ENCODE measurements at regions not wholly inside any gene's neighbourhood (a gene's known extent, or its start where the extent isn't known, plus 50 kb on each side); places are given as distances from the start of the nearest gene placed in this dataset.
A peak's percentile ranks its signal among the peaks of the same experiment; 100 is the strongest.
"Not testable (repeated sequence)": the region's sequence is repeated elsewhere in the genome, so short reads cannot be mapped to it uniquely, and the experiment has no call there.

DNA sequence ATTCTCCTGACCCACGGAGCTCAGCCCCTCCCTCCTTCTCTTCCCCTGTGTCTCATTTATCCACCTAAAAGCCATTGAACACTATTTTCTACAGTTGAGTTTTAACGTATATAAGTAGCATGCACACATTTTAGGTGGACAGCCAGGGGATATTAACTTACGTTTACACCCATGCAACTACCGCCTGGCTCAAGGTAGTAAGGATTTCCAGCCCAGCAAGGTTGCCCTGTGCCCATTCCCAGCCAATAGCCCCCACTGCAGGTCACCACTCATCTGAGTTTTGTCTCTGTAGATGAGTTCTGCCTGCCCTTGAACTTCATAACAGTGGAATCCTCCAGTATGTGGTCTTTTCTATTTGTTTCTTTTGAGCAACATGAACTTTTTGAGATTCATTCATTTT lies 65.4 kb downstream of the SMIM38 start:
- Histone ChIP-seq H3K27me3 (ENCODE audit: control insufficient read depth, insufficient read depth, low read length) (peaks cover 12% of the 10 kb centered on the region), H3K36me3 (ENCODE audit: control insufficient read depth, insufficient read depth, low read length) (no peaks in the 10 kb centered on the region), H3K9me3 (ENCODE audit: control insufficient read depth in 2 of 2, low read length in 2 of 2) (peaks cover 0 to 1% of the 10 kb centered on the region in 2 experiments), H3K4me1 (ENCODE audit: control insufficient read depth, insufficient read depth, low read length, poor library complexity, severe bottlenecking) (no peaks in the 10 kb centered on the region), H3K4me3 (ENCODE audit: low read depth, low read length) (no peak overlapping the region), H3K27ac (ENCODE audit: insufficient read depth, low read length, poor library complexity, severe bottlenecking) (no peak overlapping the region)
- DNase-seq (no peak), ATAC-seq (ENCODE audit: low read depth in 2 of 2) (no peak)
- Mint-ChIP-seq H3K4me3 (no peak overlapping the region), H3K27me3 (peaks cover 16% of the 10 kb centered on the region), H3K4me1 (no peaks in the 10 kb centered on the region), H3K9me3 (peaks cover 0 to 2% (median 0%) of the 10 kb centered on the region in 7 donors), H3K27ac (no peak overlapping the region), H3K36me3 (no peaks in the 10 kb centered on the region)

GRCh38 chr11:69221636-69222035 lies 65.9 kb downstream of the SMIM38 start:
- H3K4me3 ChIP-seq (ENCODE audit: low read depth, low read length); H3K4me1 ChIP-seq (ENCODE audit: control insufficient read depth, insufficient read depth, low read length, poor library complexity, severe bottlenecking); H3K36me3 Mint-ChIP-seq; H3K27ac Mint-ChIP-seq; H3K9me3 ChIP-seq (ENCODE audit: control insufficient read depth in 2 of 2, low read length in 2 of 2); H3K4me1 Mint-ChIP-seq; DNase-seq; H3K36me3 ChIP-seq (ENCODE audit: control insufficient read depth, insufficient read depth, low read length); H3K27ac ChIP-seq (ENCODE audit: insufficient read depth, low read length, poor library complexity, severe bottlenecking); ATAC-seq (ENCODE audit: low read depth in 2 of 2); H3K9me3 Mint-ChIP-seq; H3K4me3 Mint-ChIP-seq: not testable (repeated sequence)
- peaks cover 22% of the 10 kb centered on the region for H3K27me3 Mint-ChIP-seq
- peaks cover 12% of the 10 kb centered on the region for H3K27me3 ChIP-seq (ENCODE audit: control insufficient read depth, insufficient read depth, low read length)

DNA sequence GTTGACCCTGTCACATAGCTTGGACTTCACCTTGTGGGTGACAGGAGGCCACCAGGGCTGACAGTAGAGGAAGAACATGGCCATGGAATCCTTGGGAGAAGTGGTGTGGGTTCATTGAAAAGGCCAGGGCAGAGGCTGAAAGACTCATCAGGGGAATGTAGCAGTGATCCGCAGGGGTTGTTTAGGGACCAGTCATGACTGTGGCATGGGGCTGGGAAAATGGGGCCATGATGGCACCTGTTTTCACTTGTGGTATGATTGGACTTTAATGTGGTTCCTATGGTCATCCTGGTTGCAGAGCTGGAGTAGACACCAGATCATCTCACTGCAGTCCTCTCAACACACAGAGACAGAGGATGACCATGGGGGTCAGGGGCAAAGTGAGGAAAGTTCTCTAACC lies 66.7 kb upstream of the MYEOV start:
- H3K36me3 ChIP-seq (ENCODE audit: control insufficient read depth, insufficient read depth, low read length), result no peaks in the 10 kb centered on the region
- H3K27me3 ChIP-seq (ENCODE audit: control insufficient read depth, insufficient read depth, low read length), result peaks cover 12% of the 10 kb centered on the region
- H3K27ac ChIP-seq (ENCODE audit: insufficient read depth, low read length, poor library complexity, severe bottlenecking), result no peak overlapping the region
- Mint-ChIP-seq H3K36me3 (peaks cover 8% of the 10 kb centered on the region), H3K9me3 (peaks cover 0 to 13% (median 4%) of the 10 kb centered on the region in 7 donors), H3K4me3 (no peak overlapping the region), H3K27ac (no peak overlapping the region), H3K4me1 (no peaks in the 10 kb centered on the region), H3K27me3 (peaks cover 26% of the 10 kb centered on the region)
- H3K4me3 ChIP-seq (ENCODE audit: low read depth, low read length), result no peak overlapping the region
- DNase-seq (no peak), ATAC-seq (ENCODE audit: low read depth in 2 of 2) (no peak)
- H3K9me3 ChIP-seq (ENCODE audit: control insufficient read depth in 2 of 2, low read length in 2 of 2), result peaks cover 0 to 3% of the 10 kb centered on the region in 2 experiments
- no peaks in the 10 kb centered on the region for H3K4me1 ChIP-seq (ENCODE audit: control insufficient read depth, insufficient read depth, low read length, poor library complexity, severe bottlenecking)

GRCh38 chr11:69229511-69229910 lies 64.4 kb upstream of the MYEOV start:
- H3K4me1 Mint-ChIP-seq, result no peaks in the 10 kb centered on the region
- ATAC-seq (ENCODE audit: low read depth in 2 of 2), result no peak
- H3K27ac ChIP-seq (ENCODE audit: insufficient read depth, low read length, poor library complexity, severe bottlenecking), result no peak overlapping the region
- no peaks in the 10 kb centered on the region for H3K36me3 ChIP-seq (ENCODE audit: control insufficient read depth, insufficient read depth, low read length)
- no peak overlapping the region for H3K4me3 Mint-ChIP-seq
- no peak overlapping the region for H3K4me3 ChIP-seq (ENCODE audit: low read depth, low read length)
- no peaks in the 10 kb centered on the region for H3K4me1 ChIP-seq (ENCODE audit: control insufficient read depth, insufficient read depth, low read length, poor library complexity, severe bottlenecking)
- DNase-seq, result no peak
- H3K36me3 Mint-ChIP-seq, result peaks cover 8% of the 10 kb centered on the region
- H3K27me3 Mint-ChIP-seq, result peaks cover 25% of the 10 kb centered on the region
- peaks cover 0 to 13% (median 4%) of the 10 kb centered on the region in 7 donors for H3K9me3 Mint-ChIP-seq
- no peak overlapping the region for H3K27ac Mint-ChIP-seq
- H3K27me3 ChIP-seq (ENCODE audit: control insufficient read depth, insufficient read depth, low read length), result peaks cover 11% of the 10 kb centered on the region
- H3K9me3 ChIP-seq (ENCODE audit: control insufficient read depth in 2 of 2, low read length in 2 of 2), result peaks cover 0 to 3% of the 10 kb centered on the region in 2 experiments

- Mint-ChIP-seq H3K27me3 (peaks cover 11% of the 10 kb centered on the region), H3K4me1 (no peaks in the 10 kb centered on the region), H3K36me3 (peaks cover 8% of the 10 kb centered on the region), H3K9me3 (peaks cover 0 to 12% (median 4%) of the 10 kb centered on the region in 7 donors), H3K4me3 (no peak overlapping the region), H3K27ac (no peak overlapping the region)
- H3K27me3 ChIP-seq (ENCODE audit: control insufficient read depth, insufficient read depth, low read length), result peaks cover under 1% of the 10 kb centered on the region
- DNase-seq, result no peak
- ATAC-seq (ENCODE audit: low read depth in 2 of 2), result no peak
- peaks cover 0 to 3% of the 10 kb centered on the region in 2 experiments for H3K9me3 ChIP-seq (ENCODE audit: control insufficient read depth in 2 of 2, low read length in 2 of 2)
- H3K36me3 ChIP-seq (ENCODE audit: control insufficient read depth, insufficient read depth, low read length), result no peaks in the 10 kb centered on the region
- H3K27ac ChIP-seq (ENCODE audit: insufficient read depth, low read length, poor library complexity, severe bottlenecking), result no peak overlapping the region
- H3K4me3 ChIP-seq (ENCODE audit: low read depth, low read length), result no peak overlapping the region
- no peaks in the 10 kb centered on the region for H3K4me1 ChIP-seq (ENCODE audit: control insufficient read depth, insufficient read depth, low read length, poor library complexity, severe bottlenecking)
These were observed 63.0 kb upstream of the MYEOV start for GRCh38 chr11:69230856-69231425.

DNA sequence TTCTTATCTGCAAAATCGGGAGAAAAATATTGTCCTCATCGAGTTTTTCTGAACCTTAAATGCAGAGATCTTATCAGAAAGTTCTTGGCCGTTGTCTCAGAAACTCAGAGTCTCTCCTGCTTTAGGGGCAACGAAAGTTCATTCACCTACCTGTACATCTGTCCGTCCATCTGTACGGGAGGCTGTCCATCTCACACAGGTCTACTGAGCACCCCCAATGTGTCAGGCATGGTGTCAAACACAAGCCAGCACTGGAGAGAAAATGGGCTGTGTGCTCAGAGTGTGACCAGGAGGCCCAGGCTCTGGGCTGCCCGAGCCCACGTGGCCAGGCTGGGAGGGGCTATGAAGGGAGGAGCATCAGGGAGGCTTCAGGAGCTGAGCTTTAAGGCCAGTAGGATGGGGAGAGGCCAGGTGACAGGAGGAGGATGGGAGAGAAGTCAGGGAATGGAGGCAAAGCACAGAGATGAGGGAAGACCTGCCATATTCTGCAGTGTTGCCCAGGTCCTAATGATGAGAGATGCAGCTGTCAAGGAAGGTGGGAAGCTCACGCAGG lies 62.4 kb upstream of the MYEOV start:
- peaks cover 0 to 8% (median 3%) of the 10 kb centered on the region in 7 donors for H3K9me3 Mint-ChIP-seq
- no peaks in the 10 kb centered on the region for H3K27me3 ChIP-seq (ENCODE audit: control insufficient read depth, insufficient read depth, low read length)

DNA sequence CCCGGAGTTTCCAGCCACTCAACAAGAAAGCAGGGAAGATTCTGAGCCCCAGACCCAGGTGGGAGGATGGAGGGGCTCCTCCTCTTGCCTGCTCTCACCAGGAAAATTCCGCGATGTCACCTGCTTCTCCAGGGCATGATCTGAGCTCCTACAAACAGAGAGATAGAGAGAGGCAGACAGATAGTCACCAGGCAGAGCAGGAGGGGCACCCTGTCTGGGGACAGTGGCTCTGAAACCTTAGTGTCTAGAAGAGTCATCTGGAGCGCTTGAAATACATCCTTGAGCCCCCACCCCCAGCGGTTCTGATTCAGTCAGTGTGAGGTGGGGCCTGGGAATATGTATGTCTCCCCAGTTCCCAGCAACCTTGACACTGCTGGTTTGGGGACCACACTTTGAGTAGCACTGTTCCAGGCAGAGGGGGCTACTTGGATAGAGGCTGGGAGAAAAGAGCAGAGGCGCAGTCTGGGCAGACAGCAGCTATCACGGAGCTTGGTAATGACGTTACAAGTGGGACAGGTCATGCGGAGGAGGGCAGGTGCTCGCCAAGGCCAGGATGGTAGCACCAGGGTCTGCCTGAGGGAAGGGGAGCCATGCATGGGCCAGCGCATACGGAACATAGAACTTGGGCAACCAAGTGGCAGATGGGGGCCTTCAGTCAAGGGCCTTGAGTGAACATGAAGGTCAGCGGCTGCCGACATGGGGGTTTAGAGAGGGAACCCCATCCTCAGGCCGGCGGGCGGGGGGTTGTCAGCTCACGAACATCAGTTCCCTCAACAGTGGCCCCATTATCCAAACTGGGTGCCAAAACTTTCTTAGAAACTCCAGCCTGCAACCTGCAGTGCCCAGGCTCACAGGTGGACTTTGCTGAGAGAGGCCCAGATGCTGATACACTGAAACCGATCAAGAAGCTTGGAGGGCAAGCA lies 60.9 kb upstream of the MYEOV start:
- Histone ChIP-seq H3K4me3 (ENCODE audit: low read depth, low read length) (no peak overlapping the region), H3K27me3 (ENCODE audit: control insufficient read depth, insufficient read depth, low read length) (no peaks in the 10 kb centered on the region), H3K27ac (ENCODE audit: insufficient read depth, low read length, poor library complexity, severe bottlenecking) (no peak overlapping the region), H3K36me3 (ENCODE audit: control insufficient read depth, insufficient read depth, low read length) (no peaks in the 10 kb centered on the region), H3K4me1 (ENCODE audit: control insufficient read depth, insufficient read depth, low read length, poor library complexity, severe bottlenecking) (no peaks in the 10 kb centered on the region), H3K9me3 (ENCODE audit: control insufficient read depth in 2 of 2, low read length in 2 of 2) (no peaks in the 10 kb centered on the region)
- Mint-ChIP-seq H3K36me3 (no peaks in the 10 kb centered on the region), H3K27me3 (peaks cover 11% of the 10 kb centered on the region), H3K4me1 (no peaks in the 10 kb centered on the region), H3K27ac (no peak overlapping the region), H3K9me3 (no peaks in the 10 kb centered on the region), H3K4me3 (no peak overlapping the region)
- DNase-seq (no peak), ATAC-seq (ENCODE audit: low read depth in 2 of 2) (no peak)

More for the DNA sequence above, 62.4 kb upstream of the MYEOV start:
- DNase-seq (no peak), ATAC-seq (ENCODE audit: low read depth in 2 of 2) (no peak)
- H3K4me1 ChIP-seq (ENCODE audit: control insufficient read depth, insufficient read depth, low read length, poor library complexity, severe bottlenecking), result no peaks in the 10 kb centered on the region
- no peaks in the 10 kb centered on the region for H3K9me3 ChIP-seq (ENCODE audit: control insufficient read depth in 2 of 2, low read length in 2 of 2)
- no peak overlapping the region for H3K4me3 ChIP-seq (ENCODE audit: low read depth, low read length)
- Mint-ChIP-seq H3K4me1 (no peaks in the 10 kb centered on the region), H3K36me3 (peaks cover 8% of the 10 kb centered on the region), H3K4me3 (peak overlapping the region in 1 of 4 donors; percentile 10), H3K27me3 (peaks cover 9% of the 10 kb centered on the region), H3K27ac (peak overlapping the region in 1 of 3 donors; percentile 72)
- no peaks in the 10 kb centered on the region for H3K36me3 ChIP-seq (ENCODE audit: control insufficient read depth, insufficient read depth, low read length)
- H3K27ac ChIP-seq (ENCODE audit: insufficient read depth, low read length, poor library complexity, severe bottlenecking), result no peak overlapping the region
